KMS-11 (cell line): ENCODE measurements at regions not wholly inside any gene's neighbourhood (a gene's known extent, or its start where the extent isn't known, plus 50 kb on each side); places are given as distances from the start of the nearest gene placed in this dataset.

Experiments used
- H2AFZ ChIP-seq: fragments of 200-600 bp; sonication (generic); 2 replicates; pipeline ENCODE4 v1.6.1; 2016; ENCODE audit warnings: antibody characterized with exemption, mixed run types, low read depth
- H3K27ac ChIP-seq: fragments of 200-600 bp; sonication (generic); 2 replicates; pipeline ENCODE4 v1.6.1; 2016; ENCODE audit warnings: mild to moderate bottlenecking, mixed run types
- H3K27me3 ChIP-seq: fragments of 200-600 bp; sonication (generic); 2 replicates; pipeline ENCODE4 v1.6.1; 2017; ENCODE audit warnings: mild to moderate bottlenecking, low read depth, mixed run types, moderate library complexity; ENCODE audit not compliant: insufficient read depth
- H3K36me3 ChIP-seq: fragments of 200-600 bp; sonication (generic); 2 replicates; pipeline ENCODE4 v1.6.1; 2017; ENCODE audit warnings: mild to moderate bottlenecking, mixed run types; ENCODE audit not compliant: insufficient read depth
- H3K4me1 ChIP-seq: fragments of 200-600 bp; sonication (generic); 2 replicates; pipeline ENCODE4 v1.6.1; 2016; ENCODE audit warnings: mild to moderate bottlenecking, low read depth, mixed run types; ENCODE audit not compliant: poor library complexity, severe bottlenecking
- H3K4me2 ChIP-seq: fragments of 200-600 bp; sonication (generic); 2 replicates; pipeline ENCODE4 v1.7.0; 2016; ENCODE audit warnings: mild to moderate bottlenecking, mixed run types
- H3K4me3 ChIP-seq: fragments of 200-600 bp; sonication (generic); IDR thresholded peaks from 2 replicates; pipeline ENCODE4 v1.6.1; 2017; ENCODE audit warnings: low read depth, low read length, mixed read lengths; ENCODE audit not compliant: insufficient read depth
- H3K79me2 ChIP-seq: fragments of 200-600 bp; sonication (generic); 2 replicates; pipeline ENCODE4 v1.6.1; 2016; ENCODE audit warnings: low read depth, mixed run types; ENCODE audit not compliant: insufficient read depth
- H3K9ac ChIP-seq: fragments of 200-600 bp; sonication (generic); 2 replicates; pipeline ENCODE4 v1.6.1; 2016; ENCODE audit warnings: mild to moderate bottlenecking, mixed run types
- H4K20me1 ChIP-seq: fragments of 200-600 bp; sonication (generic); 2 replicates; pipeline ENCODE4 v1.6.1; 2016; ENCODE audit warnings: mild to moderate bottlenecking, mixed run types; ENCODE audit not compliant: insufficient read depth
- CTCF ChIP-seq: fragments of 200-600 bp; sonication (generic); conservative IDR thresholded peaks from 2 replicates; pipeline ENCODE4 v1.6.1; 2017; ENCODE audit warnings: low read depth, mild to moderate bottlenecking, antibody characterized with exemption, low read length, moderate library complexity, mixed read lengths

GRCh38 chr6:11353921-11354389 is 121.5 kb upstream of the NEDD9 start:
- no peak overlapping the region for H3K4me2 ChIP-seq
- no peak for TF ChIP-seq CTCF
- no peak overlapping the region for H2AFZ ChIP-seq
- no peak overlapping the region for H3K27ac ChIP-seq
- H3K4me3 ChIP-seq = no peak overlapping the region
- no peaks in the 10 kb centered on the region for H3K79me2 ChIP-seq
- H3K27me3 ChIP-seq = no peaks in the 10 kb centered on the region
- H3K4me1 ChIP-seq = no peaks in the 10 kb centered on the region
- no peaks in the 10 kb centered on the region for H4K20me1 ChIP-seq
- no peaks in the 10 kb centered on the region for H3K36me3 ChIP-seq
- no peak overlapping the region for H3K9ac ChIP-seq

- no peak overlapping the region for H3K27ac ChIP-seq
- no peaks in the 10 kb centered on the region for H3K4me1 ChIP-seq
- H4K20me1 ChIP-seq = no peaks in the 10 kb centered on the region
- no peaks in the 10 kb centered on the region for H3K36me3 ChIP-seq
- H3K79me2 ChIP-seq = no peaks in the 10 kb centered on the region
- H3K9ac ChIP-seq = no peak overlapping the region
- no peak for TF ChIP-seq CTCF
- no peak overlapping the region for H3K4me3 ChIP-seq
- no peaks in the 10 kb centered on the region for H3K27me3 ChIP-seq
- H3K4me2 ChIP-seq = no peak overlapping the region
- H2AFZ ChIP-seq = no peak overlapping the region
Measured at GRCh38 chr6:11350294-11350693, 117.8 kb upstream of the NEDD9 start.

- no peak overlapping the region for H2AFZ ChIP-seq
- H4K20me1 ChIP-seq = no peaks in the 10 kb centered on the region
- no peak overlapping the region for H3K4me2 ChIP-seq
- H3K4me3 ChIP-seq = no peak overlapping the region
- no peaks in the 10 kb centered on the region for H3K36me3 ChIP-seq
- no peak overlapping the region for H3K27ac ChIP-seq
- H3K9ac ChIP-seq = no peak overlapping the region
- H3K79me2 ChIP-seq = no peaks in the 10 kb centered on the region
- no peak for TF ChIP-seq CTCF
- H3K4me1 ChIP-seq = no peaks in the 10 kb centered on the region
- H3K27me3 ChIP-seq = no peaks in the 10 kb centered on the region
Measured at GRCh38 chr6:11349880-11350279, 117.4 kb upstream of the NEDD9 start.

GRCh38 chr6:11346516-11346915 is 114.0 kb upstream of the NEDD9 start:
- H3K36me3 ChIP-seq = no peaks in the 10 kb centered on the region
- H3K9ac ChIP-seq = no peak overlapping the region
- no peak overlapping the region for H3K4me3 ChIP-seq
- H2AFZ ChIP-seq = no peak overlapping the region
- no peaks in the 10 kb centered on the region for H3K79me2 ChIP-seq
- no peak overlapping the region for H3K4me2 ChIP-seq
- no peaks in the 10 kb centered on the region for H3K27me3 ChIP-seq
- no peak for TF ChIP-seq CTCF
- no peak overlapping the region for H3K27ac ChIP-seq
- H4K20me1 ChIP-seq = no peaks in the 10 kb centered on the region
- H3K4me1 ChIP-seq = no peaks in the 10 kb centered on the region
